Liver (tissue), 8 donors: ENCODE measurements at regions not wholly inside any gene's neighbourhood (a gene's known extent, or its start where the extent isn't known, plus 50 kb on each side); places are given as distances from the start of the nearest gene placed in this dataset.

Experiments
- DNase-seq: peaks from one replicate; pipeline ENCODE4 v3.0.0-alpha.2; 2017; ENCODE audit warnings: low spot score
- H3K27ac ChIP-seq, 2 donors: one replicate each; pipeline ENCODE4 v1.7.0; 2013; ENCODE audit warnings: inconsistent platforms in 2 of 2, low read length in 2 of 2, control low read depth in 1 of 2, low read depth in 1 of 2, mild to moderate bottlenecking in 1 of 2
- H3K27me3 ChIP-seq, 4 donors: one replicate each; pipeline versions ENCODE4 v1.6.1 to v1.7.0; 2013; ENCODE audit warnings: low read length in 3 of 4, inconsistent platforms in 1 of 4, mild to moderate bottlenecking in 1 of 4, moderate library complexity in 1 of 4; ENCODE audit not compliant: control insufficient read depth in 4 of 4, insufficient read depth in 4 of 4
- H3K36me3 ChIP-seq, 4 donors: one replicate each; pipeline versions ENCODE4 v1.6.1 to v1.7.0; 2013; ENCODE audit warnings: low read length in 3 of 4, mild to moderate bottlenecking in 3 of 4, low read depth in 1 of 4, moderate library complexity in 1 of 4; ENCODE audit not compliant: control insufficient read depth in 4 of 4, insufficient read depth in 3 of 4
- H3K4me1 ChIP-seq, 4 donors: one replicate each; pipeline versions ENCODE4 v1.6.1 to v1.7.0; 2013; ENCODE audit warnings: low read length in 3 of 4, mild to moderate bottlenecking in 3 of 4, moderate library complexity in 1 of 4; ENCODE audit not compliant: control insufficient read depth in 4 of 4, insufficient read depth in 4 of 4
- H3K4me3 ChIP-seq, 3 donors: one replicate each; pipeline versions ENCODE4 v1.6.1 to v1.7.0; 2013; ENCODE audit warnings: low read length in 3 of 3, control low read depth in 1 of 3, low read depth in 1 of 3, mild to moderate bottlenecking in 1 of 3
- H3K9ac ChIP-seq, 2 donors: one replicate each; pipeline ENCODE4 v1.7.0; 2013; ENCODE audit warnings: low read length in 2 of 2, mild to moderate bottlenecking in 2 of 2, moderate library complexity in 2 of 2, control low read depth in 1 of 2, low read depth in 1 of 2
- H3K9me3 ChIP-seq, 4 donors: one replicate each; pipeline versions ENCODE4 v1.6.1 to v1.7.0; 2013; ENCODE audit warnings: low read length in 3 of 4; ENCODE audit not compliant: control insufficient read depth in 4 of 4
- EGR1 ChIP-seq, 2 donors: IDR thresholded peaks; 2 replicates each; pipeline ENCODE4 v1.6.1; 2016 to 2018; ENCODE audit warnings: antibody characterized with exemption in 2 of 2, low read depth in 2 of 2
- FOXA1 ChIP-seq: IDR thresholded peaks from 2 replicates; pipeline ENCODE4 v1.6.1; 2016; ENCODE audit warnings: antibody characterized with exemption
- FOXA2 ChIP-seq: IDR thresholded peaks from 2 replicates; pipeline ENCODE4 v1.6.1; 2016; ENCODE audit warnings: antibody characterized with exemption
- GABPA ChIP-seq, 2 donors: IDR thresholded peaks in 1 of 2; conservative IDR thresholded peaks in 1 of 2; 2 replicates each; pipeline ENCODE4 v1.6.1; 2016; ENCODE audit warnings: antibody characterized with exemption in 2 of 2, mild to moderate bottlenecking in 1 of 2, moderate library complexity in 1 of 2
- HNF4A ChIP-seq, 2 donors: conservative IDR thresholded peaks; 2 replicates each; pipeline ENCODE4 v1.6.1; 2016; ENCODE audit warnings: antibody characterized with exemption in 2 of 2, mild to moderate bottlenecking in 2 of 2
- HNF4G ChIP-seq: IDR thresholded peaks from 2 replicates; pipeline ENCODE4 v1.6.1; 2016; ENCODE audit warnings: antibody characterized with exemption
- JUND ChIP-seq, 2 donors: IDR thresholded peaks; 2 replicates each; pipeline ENCODE4 v1.6.1; 2016; ENCODE audit warnings: antibody characterized with exemption in 2 of 2
- NR2F2 ChIP-seq: IDR thresholded peaks from 2 replicates; pipeline ENCODE4 v1.6.1; 2016; ENCODE audit warnings: antibody characterized with exemption
- RAD21 ChIP-seq, 2 donors: IDR thresholded peaks; 2 replicates each; pipeline ENCODE4 v1.6.1; 2016; ENCODE audit warnings: antibody characterized with exemption in 2 of 2, mild to moderate bottlenecking in 2 of 2
- SP1 ChIP-seq: IDR thresholded peaks from 2 replicates; pipeline ENCODE4 v1.6.1; 2018; ENCODE audit warnings: antibody characterized with exemption, mild to moderate bottlenecking
- YY1 ChIP-seq: IDR thresholded peaks from 2 replicates; pipeline ENCODE4 v1.6.1; 2016; ENCODE audit warnings: antibody characterized with exemption, mild to moderate bottlenecking
- WGBS: extraction: QIAGEN DNeasy Blood & Tissue Kit; methylation state at CpG from one replicate; pipeline ENCODE4 v1.1.7; 2013; 5-methylcytosine and 5-hydroxymethylcytosine counted together
- TF ChIP-seq, protein P1 (sequence below): IDR thresholded peaks from 2 replicates; pipeline ENCODE4 v1.6.1; 2016; ENCODE audit warnings: antibody characterized with exemption
- TF ChIP-seq, protein P2 (sequence below): fragments of 150-350 bp; IDR thresholded peaks from 2 replicates; pipeline ENCODE4 v1.5.1; 2017; ENCODE audit warnings: improper control_type of control experiment, low read depth, low read length; ENCODE audit not compliant: missing input control
- TF ChIP-seq, protein P3 (sequence below): IDR thresholded peaks from 2 replicates; pipeline ENCODE4 v1.6.1; 2016; ENCODE audit warnings: antibody characterized with exemption, mild to moderate bottlenecking
- TF ChIP-seq, protein P4 (sequence below): IDR thresholded peaks from 2 replicates; pipeline ENCODE4 v1.6.1; 2016; ENCODE audit warnings: antibody characterized with exemption
- TF ChIP-seq, protein P5 (sequence below): IDR thresholded peaks from 2 replicates; pipeline ENCODE4 v1.6.1; 2016; ENCODE audit warnings: antibody characterized with exemption
- donor health status: healthy.
- donor health status: healthy.
- donor health status: healthy.
- donor health status: healthy.
- donor health status: healthy.

DNA sequence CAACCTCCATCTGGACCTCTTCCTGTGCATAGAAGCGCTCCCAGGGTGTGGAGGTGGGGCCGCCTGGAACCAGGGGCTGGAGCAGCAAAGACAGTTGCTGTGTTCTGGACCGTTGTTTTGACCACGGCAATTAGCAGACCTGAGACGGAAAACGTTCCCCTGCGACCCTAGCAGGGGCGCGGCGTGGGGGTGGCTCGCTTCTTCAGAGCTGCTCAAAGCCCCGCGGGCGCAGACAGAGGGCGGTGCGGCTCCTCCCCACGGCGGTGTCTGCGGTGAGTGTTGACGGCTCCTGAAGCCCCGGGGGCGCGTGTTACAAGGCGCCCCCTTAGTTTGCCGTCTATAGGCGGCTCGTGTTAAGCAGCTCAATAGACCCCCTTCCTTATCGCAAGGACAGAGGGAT is 79.2 kb downstream of the TRIML1 start:
- 77% methylated on average over 28 of the region's 28 CpGs for WGBS
- H3K9me3 ChIP-seq: no peaks in the 10 kb centered on the region
- H3K27me3 ChIP-seq: no peaks in the 10 kb centered on the region
- no peak for DNase-seq
- H3K27ac ChIP-seq: no peak overlapping the region
- TF ChIP-seq, protein P1, sequence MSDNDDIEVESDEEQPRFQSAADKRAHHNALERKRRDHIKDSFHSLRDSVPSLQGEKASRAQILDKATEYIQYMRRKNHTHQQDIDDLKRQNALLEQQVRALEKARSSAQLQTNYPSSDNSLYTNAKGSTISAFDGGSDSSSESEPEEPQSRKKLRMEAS: no peak
- no peak for TF ChIP-seq HNF4A (conservative IDR thresholded peaks at IDR 0.05)
- TF ChIP-seq EGR1 (IDR thresholded peaks at IDR 0.05; ENCODE audit: low read depth in 2 of 2): no peak
- no peak for TF ChIP-seq GABPA (IDR thresholded peaks at IDR 0.05 in 1 of 2, conservative IDR thresholded peaks at IDR 0.05 in 1 of 2)
- TF ChIP-seq, protein P2, sequence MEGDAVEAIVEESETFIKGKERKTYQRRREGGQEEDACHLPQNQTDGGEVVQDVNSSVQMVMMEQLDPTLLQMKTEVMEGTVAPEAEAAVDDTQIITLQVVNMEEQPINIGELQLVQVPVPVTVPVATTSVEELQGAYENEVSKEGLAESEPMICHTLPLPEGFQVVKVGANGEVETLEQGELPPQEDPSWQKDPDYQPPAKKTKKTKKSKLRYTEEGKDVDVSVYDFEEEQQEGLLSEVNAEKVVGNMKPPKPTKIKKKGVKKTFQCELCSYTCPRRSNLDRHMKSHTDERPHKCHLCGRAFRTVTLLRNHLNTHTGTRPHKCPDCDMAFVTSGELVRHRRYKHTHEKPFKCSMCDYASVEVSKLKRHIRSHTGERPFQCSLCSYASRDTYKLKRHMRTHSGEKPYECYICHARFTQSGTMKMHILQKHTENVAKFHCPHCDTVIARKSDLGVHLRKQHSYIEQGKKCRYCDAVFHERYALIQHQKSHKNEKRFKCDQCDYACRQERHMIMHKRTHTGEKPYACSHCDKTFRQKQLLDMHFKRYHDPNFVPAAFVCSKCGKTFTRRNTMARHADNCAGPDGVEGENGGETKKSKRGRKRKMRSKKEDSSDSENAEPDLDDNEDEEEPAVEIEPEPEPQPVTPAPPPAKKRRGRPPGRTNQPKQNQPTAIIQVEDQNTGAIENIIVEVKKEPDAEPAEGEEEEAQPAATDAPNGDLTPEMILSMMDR: no peak
- no peak for TF ChIP-seq YY1
- TF ChIP-seq, protein P3, sequence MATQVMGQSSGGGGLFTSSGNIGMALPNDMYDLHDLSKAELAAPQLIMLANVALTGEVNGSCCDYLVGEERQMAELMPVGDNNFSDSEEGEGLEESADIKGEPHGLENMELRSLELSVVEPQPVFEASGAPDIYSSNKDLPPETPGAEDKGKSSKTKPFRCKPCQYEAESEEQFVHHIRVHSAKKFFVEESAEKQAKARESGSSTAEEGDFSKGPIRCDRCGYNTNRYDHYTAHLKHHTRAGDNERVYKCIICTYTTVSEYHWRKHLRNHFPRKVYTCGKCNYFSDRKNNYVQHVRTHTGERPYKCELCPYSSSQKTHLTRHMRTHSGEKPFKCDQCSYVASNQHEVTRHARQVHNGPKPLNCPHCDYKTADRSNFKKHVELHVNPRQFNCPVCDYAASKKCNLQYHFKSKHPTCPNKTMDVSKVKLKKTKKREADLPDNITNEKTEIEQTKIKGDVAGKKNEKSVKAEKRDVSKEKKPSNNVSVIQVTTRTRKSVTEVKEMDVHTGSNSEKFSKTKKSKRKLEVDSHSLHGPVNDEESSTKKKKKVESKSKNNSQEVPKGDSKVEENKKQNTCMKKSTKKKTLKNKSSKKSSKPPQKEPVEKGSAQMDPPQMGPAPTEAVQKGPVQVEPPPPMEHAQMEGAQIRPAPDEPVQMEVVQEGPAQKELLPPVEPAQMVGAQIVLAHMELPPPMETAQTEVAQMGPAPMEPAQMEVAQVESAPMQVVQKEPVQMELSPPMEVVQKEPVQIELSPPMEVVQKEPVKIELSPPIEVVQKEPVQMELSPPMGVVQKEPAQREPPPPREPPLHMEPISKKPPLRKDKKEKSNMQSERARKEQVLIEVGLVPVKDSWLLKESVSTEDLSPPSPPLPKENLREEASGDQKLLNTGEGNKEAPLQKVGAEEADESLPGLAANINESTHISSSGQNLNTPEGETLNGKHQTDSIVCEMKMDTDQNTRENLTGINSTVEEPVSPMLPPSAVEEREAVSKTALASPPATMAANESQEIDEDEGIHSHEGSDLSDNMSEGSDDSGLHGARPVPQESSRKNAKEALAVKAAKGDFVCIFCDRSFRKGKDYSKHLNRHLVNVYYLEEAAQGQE: no peak
- TF ChIP-seq RAD21 (IDR thresholded peaks at IDR 0.05): no peak
- TF ChIP-seq FOXA2: no peak
- TF ChIP-seq, protein P4, sequence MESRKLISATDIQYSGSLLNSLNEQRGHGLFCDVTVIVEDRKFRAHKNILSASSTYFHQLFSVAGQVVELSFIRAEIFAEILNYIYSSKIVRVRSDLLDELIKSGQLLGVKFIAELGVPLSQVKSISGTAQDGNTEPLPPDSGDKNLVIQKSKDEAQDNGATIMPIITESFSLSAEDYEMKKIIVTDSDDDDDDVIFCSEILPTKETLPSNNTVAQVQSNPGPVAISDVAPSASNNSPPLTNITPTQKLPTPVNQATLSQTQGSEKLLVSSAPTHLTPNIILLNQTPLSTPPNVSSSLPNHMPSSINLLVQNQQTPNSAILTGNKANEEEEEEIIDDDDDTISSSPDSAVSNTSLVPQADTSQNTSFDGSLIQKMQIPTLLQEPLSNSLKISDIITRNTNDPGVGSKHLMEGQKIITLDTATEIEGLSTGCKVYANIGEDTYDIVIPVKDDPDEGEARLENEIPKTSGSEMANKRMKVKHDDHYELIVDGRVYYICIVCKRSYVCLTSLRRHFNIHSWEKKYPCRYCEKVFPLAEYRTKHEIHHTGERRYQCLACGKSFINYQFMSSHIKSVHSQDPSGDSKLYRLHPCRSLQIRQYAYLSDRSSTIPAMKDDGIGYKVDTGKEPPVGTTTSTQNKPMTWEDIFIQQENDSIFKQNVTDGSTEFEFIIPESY: no peak
- TF ChIP-seq, protein P5, sequence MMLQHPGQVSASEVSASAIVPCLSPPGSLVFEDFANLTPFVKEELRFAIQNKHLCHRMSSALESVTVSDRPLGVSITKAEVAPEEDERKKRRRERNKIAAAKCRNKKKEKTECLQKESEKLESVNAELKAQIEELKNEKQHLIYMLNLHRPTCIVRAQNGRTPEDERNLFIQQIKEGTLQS: no peak
- H3K9ac ChIP-seq: no peak overlapping the region
- H3K4me3 ChIP-seq: no peak overlapping the region
- no peaks in the 10 kb centered on the region for H3K4me1 ChIP-seq
- H3K36me3 ChIP-seq: no peaks in the 10 kb centered on the region

DNA sequence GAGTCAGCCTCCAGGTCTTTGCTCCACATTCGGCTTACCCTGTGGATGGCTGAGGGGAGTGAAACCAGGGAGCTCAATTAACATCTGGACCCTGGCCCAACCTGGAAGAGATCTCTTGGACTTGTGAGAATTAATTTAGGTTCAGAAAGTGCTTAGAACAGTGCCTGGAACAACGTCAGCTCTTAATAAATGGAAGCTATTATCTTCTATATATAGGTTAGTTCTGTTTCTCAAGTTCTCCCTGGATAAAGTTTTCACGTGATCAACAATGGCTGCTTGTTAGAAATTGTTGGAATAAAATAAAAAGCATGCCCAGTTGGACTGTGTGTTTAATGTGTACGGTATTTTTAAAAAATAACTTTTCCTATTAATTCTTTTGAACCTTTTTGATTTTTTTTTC is 80.8 kb downstream of the TRIML1 start:
- Histone ChIP-seq H3K9me3 (no peaks in the 10 kb centered on the region), H3K36me3 (no peaks in the 10 kb centered on the region), H3K27ac (no peak overlapping the region), H3K4me3 (no peak overlapping the region), H3K4me1 (no peaks in the 10 kb centered on the region), H3K9ac (no peak overlapping the region), H3K27me3 (no peaks in the 10 kb centered on the region)
- DNase-seq: no peak
- WGBS: 76% methylated on average over 4 of the region's 4 CpGs
- TF ChIP-seq, protein P5: no peak
- TF ChIP-seq HNF4G: no peak
- TF ChIP-seq, protein P1: no peak
- TF ChIP-seq JUND (IDR thresholded peaks at IDR 0.05): no peak
- no peak for TF ChIP-seq FOXA2
- no peak for TF ChIP-seq RAD21 (IDR thresholded peaks at IDR 0.05)
- TF ChIP-seq SP1: no peak
- TF ChIP-seq NR2F2: no peak
- TF ChIP-seq GABPA (IDR thresholded peaks at IDR 0.05 in 1 of 2, conservative IDR thresholded peaks at IDR 0.05 in 1 of 2): no peak
- TF ChIP-seq, protein P3: no peak
- TF ChIP-seq HNF4A (conservative IDR thresholded peaks at IDR 0.05): no peak
- no peak for TF ChIP-seq FOXA1
- TF ChIP-seq EGR1 (IDR thresholded peaks at IDR 0.05; ENCODE audit: low read depth in 2 of 2): no peak
